Hypothalamus (tissue), 51 donors: ENCODE measurements at regions not wholly inside any gene's neighbourhood (a gene's known extent, or its start where the extent isn't known, plus 50 kb on each side); places are given as distances from the start of the nearest gene placed in this dataset.

Experiments
- DNase-seq, 51 donors: peaks; one replicate each; lab custom pipeline; 2025; lab: John Stamatoyannopoulos, UW

DNA sequence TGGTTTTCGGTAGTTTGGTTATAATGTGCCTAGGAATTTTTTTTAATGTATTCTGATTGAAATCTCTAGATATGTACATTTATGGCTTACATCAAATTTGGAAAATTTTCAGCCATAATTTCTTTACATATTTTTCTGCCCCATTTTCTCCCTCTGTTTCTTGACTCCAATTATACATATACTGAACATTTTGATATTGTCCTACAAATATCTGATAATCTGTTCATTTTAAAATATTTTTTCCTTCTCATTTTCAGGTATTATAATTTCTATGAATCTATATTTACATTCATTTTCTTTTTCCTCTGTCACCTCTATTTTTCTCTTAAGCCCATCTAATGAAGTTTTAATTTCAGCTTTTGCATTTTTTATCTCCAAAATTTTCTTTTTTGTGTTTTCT lies 82.7 kb upstream of the TMLHE start:
- DNase-seq = no peak

DNA sequence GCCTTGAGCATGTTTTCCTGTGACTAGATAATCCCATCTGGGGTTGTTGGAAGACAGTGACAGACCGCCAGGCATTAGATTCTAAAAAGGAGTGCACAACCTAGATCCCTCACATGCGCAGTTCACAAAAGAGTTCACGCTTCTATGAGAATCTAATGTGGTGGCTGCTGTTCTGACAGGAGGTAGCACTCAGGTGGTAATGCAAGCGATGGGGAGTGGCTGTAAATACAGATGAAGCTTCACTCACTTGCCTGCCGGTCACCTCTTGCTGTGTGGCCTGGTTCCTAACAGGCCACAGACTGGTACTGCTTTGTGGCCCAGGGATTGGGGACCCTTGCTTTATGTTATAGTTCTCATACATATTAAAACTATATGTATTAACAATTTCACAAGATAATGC lies 81.9 kb upstream of the TMLHE start:
- DNase-seq = no peak

DNA sequence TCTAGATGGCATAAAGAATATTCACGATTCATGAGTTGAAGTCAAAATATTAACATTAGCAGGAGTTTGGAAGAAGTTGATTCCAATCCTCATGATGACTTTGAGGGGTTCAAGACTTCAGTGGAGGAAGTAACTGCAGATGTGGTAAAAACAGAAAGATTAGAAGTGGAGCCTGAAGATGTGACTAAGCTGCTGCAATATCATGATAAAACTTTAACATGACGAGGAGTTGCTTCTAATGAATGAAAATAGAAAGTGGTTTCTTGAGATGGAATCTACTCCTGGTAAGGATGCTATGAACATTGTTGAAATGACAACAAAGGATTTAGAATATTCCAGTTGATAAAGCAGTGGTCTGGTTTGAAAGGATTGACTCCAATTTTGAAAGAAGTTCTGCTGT lies 70.1 kb upstream of the TMLHE start:
- no peak for DNase-seq

DNA sequence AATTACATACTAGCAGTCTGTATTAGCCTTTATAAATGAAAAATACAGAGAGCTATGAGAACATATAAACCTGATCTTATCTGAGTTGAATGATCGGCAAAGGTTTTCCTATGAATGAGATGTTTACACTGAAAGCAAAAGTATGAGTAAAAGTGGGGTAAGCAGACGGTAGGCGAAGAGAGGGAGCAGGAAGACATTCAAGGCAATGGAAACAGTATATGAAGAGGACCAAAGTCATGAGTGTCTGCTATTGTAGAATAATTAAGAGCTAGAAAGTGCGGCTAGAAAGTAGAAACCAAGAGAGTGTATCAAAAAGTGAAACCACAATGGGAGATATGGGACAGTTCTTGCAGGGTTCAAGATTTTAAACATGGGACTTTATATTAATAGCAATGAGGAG lies 67.0 kb upstream of the TMLHE start:
- DNase-seq = no peak

DNA sequence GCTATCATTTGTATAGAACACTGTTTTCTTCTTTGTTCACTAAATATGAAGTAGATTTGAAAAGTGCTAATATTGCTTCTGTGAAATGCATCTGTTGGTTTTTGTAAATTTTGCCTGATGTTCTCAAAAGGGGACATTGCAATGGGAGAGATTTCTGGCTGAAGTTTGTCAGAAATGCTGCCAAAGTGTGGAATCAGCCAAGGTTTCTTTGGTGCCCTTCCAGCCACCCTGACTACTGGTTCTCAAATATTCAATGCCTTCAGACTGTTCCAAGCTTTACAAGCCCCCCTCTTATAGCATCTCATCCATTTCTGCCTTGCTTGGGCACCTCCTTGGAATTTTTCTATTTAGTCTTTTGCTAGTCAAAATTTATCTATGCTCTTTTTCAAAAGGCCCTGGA lies 60.6 kb upstream of the TMLHE start:
- peak in 3 of 51 donors; percentile 0 to 4 (median 0) for DNase-seq

DNA sequence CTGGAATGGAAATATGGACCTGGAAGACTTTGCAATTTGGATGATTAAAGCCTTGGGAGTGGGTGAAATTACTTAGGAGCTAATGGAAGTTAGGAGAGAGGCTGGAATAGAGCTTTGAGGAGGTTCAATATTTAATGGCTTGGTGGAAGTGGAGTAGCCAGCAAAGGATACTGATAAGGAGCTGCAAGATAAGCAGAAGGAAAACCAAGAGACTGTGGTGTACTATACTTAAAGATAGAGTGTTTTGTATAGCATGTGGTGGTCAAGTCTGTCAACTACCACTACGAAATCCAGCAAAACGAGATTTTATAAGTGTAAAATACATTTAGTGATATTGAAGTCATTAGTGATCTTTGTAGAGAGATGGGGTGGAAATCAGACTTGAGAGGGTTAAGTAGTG lies 54.0 kb upstream of the TMLHE start:
- no peak for DNase-seq
